ENCODE measurements at regions not wholly inside any gene's neighbourhood (a gene's known extent, or its start where the extent isn't known, plus 50 kb on each side); places are given as distances from the start of the nearest gene placed in this dataset.

GRCh38 chr5:93224624-93225023 is 356.4 kb downstream of the NR2F1-AS1 start (continued):
- no peak for TF ChIP-seq EGR1 (IDR thresholded peaks at IDR 0.05; ENCODE audit: borderline replicate concordance in 1 of 2, low read depth in 2 of 2, low read length in 2 of 2)
- TF ChIP-seq CHD4 (IDR thresholded peaks at IDR 0.05): no peak
- TF ChIP-seq POU2F2 (IDR thresholded peaks at IDR 0.05; ENCODE audit: borderline replicate concordance, low read depth, low read length): no peak
- no peak for TF ChIP-seq NRF1 (conservative IDR thresholded peaks at IDR 0.05; ENCODE audit: low read depth, low read length)
- TF ChIP-seq MTA3 (IDR thresholded peaks at IDR 0.05; ENCODE audit: borderline replicate concordance, low read length): no peak
- TF ChIP-seq, protein P1, sequence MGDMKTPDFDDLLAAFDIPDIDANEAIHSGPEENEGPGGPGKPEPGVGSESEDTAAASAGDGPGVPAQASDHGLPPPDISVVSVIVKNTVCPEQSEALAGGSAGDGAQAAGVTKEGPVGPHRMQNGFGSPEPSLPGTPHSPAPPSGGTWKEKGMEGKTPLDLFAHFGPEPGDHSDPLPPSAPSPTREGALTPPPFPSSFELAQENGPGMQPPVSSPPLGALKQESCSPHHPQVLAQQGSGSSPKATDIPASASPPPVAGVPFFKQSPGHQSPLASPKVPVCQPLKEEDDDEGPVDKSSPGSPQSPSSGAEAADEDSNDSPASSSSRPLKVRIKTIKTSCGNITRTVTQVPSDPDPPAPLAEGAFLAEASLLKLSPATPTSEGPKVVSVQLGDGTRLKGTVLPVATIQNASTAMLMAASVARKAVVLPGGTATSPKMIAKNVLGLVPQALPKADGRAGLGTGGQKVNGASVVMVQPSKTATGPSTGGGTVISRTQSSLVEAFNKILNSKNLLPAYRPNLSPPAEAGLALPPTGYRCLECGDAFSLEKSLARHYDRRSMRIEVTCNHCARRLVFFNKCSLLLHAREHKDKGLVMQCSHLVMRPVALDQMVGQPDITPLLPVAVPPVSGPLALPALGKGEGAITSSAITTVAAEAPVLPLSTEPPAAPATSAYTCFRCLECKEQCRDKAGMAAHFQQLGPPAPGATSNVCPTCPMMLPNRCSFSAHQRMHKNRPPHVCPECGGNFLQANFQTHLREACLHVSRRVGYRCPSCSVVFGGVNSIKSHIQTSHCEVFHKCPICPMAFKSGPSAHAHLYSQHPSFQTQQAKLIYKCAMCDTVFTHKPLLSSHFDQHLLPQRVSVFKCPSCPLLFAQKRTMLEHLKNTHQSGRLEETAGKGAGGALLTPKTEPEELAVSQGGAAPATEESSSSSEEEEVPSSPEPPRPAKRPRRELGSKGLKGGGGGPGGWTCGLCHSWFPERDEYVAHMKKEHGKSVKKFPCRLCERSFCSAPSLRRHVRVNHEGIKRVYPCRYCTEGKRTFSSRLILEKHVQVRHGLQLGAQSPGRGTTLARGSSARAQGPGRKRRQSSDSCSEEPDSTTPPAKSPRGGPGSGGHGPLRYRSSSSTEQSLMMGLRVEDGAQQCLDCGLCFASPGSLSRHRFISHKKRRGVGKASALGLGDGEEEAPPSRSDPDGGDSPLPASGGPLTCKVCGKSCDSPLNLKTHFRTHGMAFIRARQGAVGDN (IDR thresholded peaks at IDR 0.05): no peak
- TF ChIP-seq NR2F1 (conservative IDR thresholded peaks at IDR 0.05): no peak
- no peak for TF ChIP-seq BHLHE40 (IDR thresholded peaks at IDR 0.05; ENCODE audit: borderline replicate concordance in 1 of 2, low read depth in 2 of 2, low read length in 1 of 2)
- TF ChIP-seq DPF2 (IDR thresholded peaks at IDR 0.05): no peak
- no peak for TF ChIP-seq BMI1 (IDR thresholded peaks at IDR 0.05; ENCODE audit: borderline replicate concordance)

- ATAC-seq (no peak), FAIRE-seq (no peak), DNase-seq (ENCODE audit: low read depth, low spot score) (no peak)
- Histone ChIP-seq H4K20me1 (ENCODE audit: control insufficient read depth, insufficient read depth) (no peaks in the 10 kb centered on the region), H3K36me3 (ENCODE audit: control insufficient read depth in 2 of 2, insufficient read depth in 2 of 2, low read length in 1 of 2) (no peaks in the 10 kb centered on the region), H3K27ac (ENCODE audit: control insufficient read depth, insufficient read depth) (no peak overlapping the region), H3K4me1 (ENCODE audit: control insufficient read depth, insufficient read depth, low read length) (no peaks in the 10 kb centered on the region), H3K27me3 (replicated peaks in 1 of 2; ENCODE audit: control insufficient read depth in 2 of 2, insufficient read depth in 2 of 2, low read length in 1 of 2) (no peaks in the 10 kb centered on the region), H3K79me2 (ENCODE audit: control insufficient read depth, insufficient read depth, low read length) (no peaks in the 10 kb centered on the region), H3K9me3 (replicated peaks; ENCODE audit: control insufficient read depth, insufficient read depth, low read length) (no peaks in the 10 kb centered on the region), H3K9ac (ENCODE audit: control insufficient read depth, insufficient read depth, low read length) (no peak overlapping the region), H2AFZ (ENCODE audit: control insufficient read depth, low read depth, low read length) (no peak overlapping the region), H3K4me3 (no peak overlapping the region), H3K4me2 (ENCODE audit: control insufficient read depth, insufficient read depth) (no peak overlapping the region)
- in situ Hi-C loops (cut with MboI) (no loop called here), intact Hi-C loops (cut with micrococcal nuclease; ENCODE audit: unreplicated experiment) (no loop called here)
- ChIA-PET RAD21 (ENCODE audit: unreplicated experiment) (no interaction called here), CTCF (no interaction called here), POLR2A (no interaction called here), SMC1A (ENCODE audit: uncharacterized antibody, unreplicated experiment) (no interaction called here)
- 46% methylated on average over 1 of the region's 1 CpG for WGBS (ENCODE audit: insufficient coverage, insufficient replicate concordance, low lambda C conversion rate, missing lambda C conversion rate)
- no TSS peak for BruUV-seq (replicated peaks)
- TF ChIP-seq ATF7 (IDR thresholded peaks at IDR 0.05; ENCODE audit: low read depth) (no peak), NFIC (IDR thresholded peaks at IDR 0.05; ENCODE audit: low read depth, low read length) (no peak), PKNOX1 (IDR thresholded peaks at IDR 0.05) (no peak), POU2F2 (IDR thresholded peaks at IDR 0.05; ENCODE audit: borderline replicate concordance, low read depth, low read length) (no peak), NFYB (IDR thresholded peaks at IDR 0.05; ENCODE audit: insufficient read depth, low read depth, low read length) (no peak), PAX8 (IDR thresholded peaks at IDR 0.05) (no peak), EGR1 (IDR thresholded peaks at IDR 0.05; ENCODE audit: borderline replicate concordance in 1 of 2, low read depth in 2 of 2, low read length in 2 of 2) (no peak), BHLHE40 (IDR thresholded peaks at IDR 0.05; ENCODE audit: borderline replicate concordance in 1 of 2, low read depth in 2 of 2, low read length in 1 of 2) (no peak), HCFC1 (IDR thresholded peaks at IDR 0.05; ENCODE audit: low read length) (no peak), IRF4 (IDR thresholded peaks at IDR 0.05; ENCODE audit: low read depth, low read length) (no peak), STAT1 (conservative IDR thresholded peaks at IDR 0.05) (no peak)
- TF ChIP-seq, protein P2, sequence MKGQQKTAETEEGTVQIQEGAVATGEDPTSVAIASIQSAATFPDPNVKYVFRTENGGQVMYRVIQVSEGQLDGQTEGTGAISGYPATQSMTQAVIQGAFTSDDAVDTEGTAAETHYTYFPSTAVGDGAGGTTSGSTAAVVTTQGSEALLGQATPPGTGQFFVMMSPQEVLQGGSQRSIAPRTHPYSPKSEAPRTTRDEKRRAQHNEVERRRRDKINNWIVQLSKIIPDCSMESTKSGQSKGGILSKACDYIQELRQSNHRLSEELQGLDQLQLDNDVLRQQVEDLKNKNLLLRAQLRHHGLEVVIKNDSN (IDR thresholded peaks at IDR 0.05; ENCODE audit: borderline replicate concordance, extremely low read length, insufficient read depth, low read depth, low read length): no peak
Observed at GRCh38 chr5:93221773-93222172, 359.2 kb downstream of the NR2F1-AS1 start.

Measured in GM12878 (cell line).